AG04450 (cell line): ENCODE measurements at regions not wholly inside any gene's neighbourhood (a gene's known extent, or its start where the extent isn't known, plus 50 kb on each side); places are given as distances from the start of the nearest gene placed in this dataset.

Source experiments
- CTCF ChIA-PET: fragments of 300-600, 350-600 bp; formaldehyde crosslinking; extraction: SDS; loops from one replicate; lab custom pipeline; 2022; ENCODE audit warnings: antibody characterized with exemption, inconsistent platforms; lab: Charles Lee
- POLR2A ChIA-PET: fragments of 350-600 bp; formaldehyde crosslinking; extraction: SDS; loops from one replicate; lab custom pipeline; 2021; ENCODE audit warnings: antibody characterized with exemption, inconsistent platforms; lab: Yijun Ruan, JAX
- DNase-seq: peaks from one replicate; pipeline ENCODE4 v3.0.0-alpha.2; 2011; ENCODE audit warnings: low read depth, low spot score
- H3K27ac ChIP-seq: one replicate; pipeline ENCODE4 v1.5.1; 2012; ENCODE audit warnings: low read depth, low read length, control low read depth
- H3K27me3 ChIP-seq: one replicate; pipeline ENCODE4 v1.6.0; 2012; ENCODE audit warnings: low read length; ENCODE audit not compliant: control insufficient read depth, insufficient read depth
- H3K4me3 ChIP-seq: 2 replicates; pipeline ENCODE4 v1.5.1; 2011; ENCODE audit warnings: mild to moderate bottlenecking, low read depth, low read length, control low read depth
- H3K9me3 ChIP-seq: 2 replicates; pipeline ENCODE4 v1.5.1; 2012; ENCODE audit warnings: low read length; ENCODE audit not compliant: control insufficient read depth, insufficient read depth
- TF ChIP-seq, protein P1 (sequence below): IDR thresholded peaks from 2 replicates; pipeline ENCODE4 v1.5.1; 2011; ENCODE audit warnings: low read depth, low read length, control low read depth, inconsistent platforms

DNA sequence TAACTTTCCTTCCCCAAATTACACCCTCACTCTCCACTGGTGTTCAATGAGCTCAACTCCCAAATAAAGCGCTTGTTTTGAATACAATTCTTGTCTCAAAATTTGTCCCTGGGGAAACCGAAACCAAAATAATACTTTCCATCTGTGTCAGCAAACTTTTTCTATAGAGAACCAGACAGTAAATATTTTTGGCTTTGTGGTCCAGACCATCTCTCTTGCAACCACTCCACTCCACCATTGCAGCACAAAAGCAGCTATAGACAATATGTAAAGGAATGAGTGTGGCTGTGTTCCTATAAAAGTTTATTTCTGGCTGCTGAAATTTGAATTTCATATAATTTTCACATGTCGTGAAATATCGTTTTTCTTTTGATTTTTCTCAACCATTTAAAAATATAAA lies 84.6 kb upstream of the ERCC4 start:
- peaks cover 3% of the 10 kb centered on the region for H3K9me3 ChIP-seq
- no peak for DNase-seq
- TF ChIP-seq, protein P1, sequence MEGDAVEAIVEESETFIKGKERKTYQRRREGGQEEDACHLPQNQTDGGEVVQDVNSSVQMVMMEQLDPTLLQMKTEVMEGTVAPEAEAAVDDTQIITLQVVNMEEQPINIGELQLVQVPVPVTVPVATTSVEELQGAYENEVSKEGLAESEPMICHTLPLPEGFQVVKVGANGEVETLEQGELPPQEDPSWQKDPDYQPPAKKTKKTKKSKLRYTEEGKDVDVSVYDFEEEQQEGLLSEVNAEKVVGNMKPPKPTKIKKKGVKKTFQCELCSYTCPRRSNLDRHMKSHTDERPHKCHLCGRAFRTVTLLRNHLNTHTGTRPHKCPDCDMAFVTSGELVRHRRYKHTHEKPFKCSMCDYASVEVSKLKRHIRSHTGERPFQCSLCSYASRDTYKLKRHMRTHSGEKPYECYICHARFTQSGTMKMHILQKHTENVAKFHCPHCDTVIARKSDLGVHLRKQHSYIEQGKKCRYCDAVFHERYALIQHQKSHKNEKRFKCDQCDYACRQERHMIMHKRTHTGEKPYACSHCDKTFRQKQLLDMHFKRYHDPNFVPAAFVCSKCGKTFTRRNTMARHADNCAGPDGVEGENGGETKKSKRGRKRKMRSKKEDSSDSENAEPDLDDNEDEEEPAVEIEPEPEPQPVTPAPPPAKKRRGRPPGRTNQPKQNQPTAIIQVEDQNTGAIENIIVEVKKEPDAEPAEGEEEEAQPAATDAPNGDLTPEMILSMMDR, result no peak
- H3K27me3 ChIP-seq, result no peaks in the 10 kb centered on the region
- POLR2A ChIA-PET, result no interaction called here
- H3K4me3 ChIP-seq, result no peak overlapping the region
- CTCF ChIA-PET, result no interaction called here
- H3K27ac ChIP-seq, result no peak overlapping the region

DNA sequence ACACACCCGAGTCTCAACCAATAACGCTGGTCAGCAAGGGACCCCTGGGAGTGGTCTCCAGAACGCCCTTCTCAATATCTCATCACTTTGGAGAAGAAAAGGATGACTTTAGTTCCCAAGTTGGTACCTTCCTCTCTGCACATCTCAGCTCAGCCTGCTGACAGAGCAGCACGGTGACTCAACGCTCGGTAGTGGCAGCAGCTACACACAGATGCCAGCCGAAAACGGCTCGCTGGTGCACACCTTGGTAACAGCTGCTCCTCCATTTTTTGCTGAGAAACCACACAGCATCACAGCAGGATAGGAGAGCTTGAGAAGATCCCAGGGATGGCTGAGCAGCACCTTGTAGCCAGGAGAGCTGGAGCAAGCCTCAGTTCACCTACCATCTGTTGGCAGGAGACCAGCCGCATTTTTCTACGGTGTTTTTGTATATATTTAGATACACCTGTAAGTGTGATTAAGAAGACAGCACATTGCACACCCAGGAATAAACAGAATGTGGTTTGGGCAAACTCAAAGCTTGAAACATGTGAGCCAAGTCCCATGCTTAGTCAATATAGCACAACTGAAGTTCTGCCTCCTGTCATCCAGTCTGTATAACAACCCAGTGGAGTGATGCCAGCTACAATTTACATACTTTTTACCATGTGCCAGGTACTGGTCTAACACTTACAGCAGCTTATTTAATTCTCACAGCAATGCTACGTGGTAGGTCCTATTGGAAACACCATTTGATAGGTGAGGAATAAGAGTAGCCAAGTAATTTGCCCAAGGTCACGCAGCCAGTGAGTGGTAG lies 83.8 kb upstream of the ERCC4 start:
- DNase-seq, result no peak
- POLR2A ChIA-PET, result no interaction called here
- H3K27ac ChIP-seq, result no peak overlapping the region
- TF ChIP-seq, protein P1, result no peak
- no peaks in the 10 kb centered on the region for H3K27me3 ChIP-seq
- no peaks in the 10 kb centered on the region; the same call in 1 of the 2 replicates for H3K9me3 ChIP-seq
- CTCF ChIA-PET, result no interaction called here
- H3K4me3 ChIP-seq, result no peak overlapping the region

DNA sequence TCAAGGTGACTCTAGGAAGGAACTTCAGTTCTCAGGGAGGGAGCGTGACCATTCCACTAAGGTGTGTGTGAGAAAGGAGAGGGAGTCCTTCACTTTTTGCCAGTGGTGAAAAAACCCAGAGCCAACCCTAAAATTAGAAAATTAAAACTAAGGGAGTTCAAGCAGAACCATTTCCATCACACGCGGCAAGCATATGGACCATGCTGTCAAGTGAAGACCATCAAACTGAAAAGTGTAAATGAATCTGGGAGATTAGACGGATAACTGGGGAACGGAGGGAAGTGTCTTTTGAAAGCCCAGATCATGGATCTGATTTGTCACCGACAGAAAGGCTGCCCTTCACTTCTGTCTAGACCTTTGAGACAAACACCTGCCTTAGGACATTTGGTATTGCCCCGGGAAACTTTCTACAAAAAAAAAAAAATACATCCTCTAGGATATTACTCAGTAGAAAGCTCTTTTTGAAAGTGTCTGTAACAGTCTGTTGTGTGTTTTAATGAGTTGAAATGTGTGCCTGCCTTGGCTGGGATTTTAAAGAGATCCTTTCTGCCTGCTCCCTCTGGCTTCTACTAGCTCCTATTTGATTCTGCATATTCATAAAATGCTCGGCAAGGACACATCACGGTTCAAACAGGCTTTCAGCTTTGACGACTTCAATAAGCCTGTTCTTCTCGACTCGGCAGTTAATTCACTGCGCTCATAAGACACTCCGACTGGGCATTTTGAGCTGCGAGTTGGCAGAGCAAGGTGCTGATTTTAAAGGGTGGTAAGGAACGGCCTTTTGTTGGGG lies 81.4 kb upstream of the ERCC4 start:
- no peaks in the 10 kb centered on the region for H3K27me3 ChIP-seq
- CTCF ChIA-PET, result no interaction called here
- no peaks in the 10 kb centered on the region; the same call in 1 of the 2 replicates for H3K9me3 ChIP-seq
- no peak for DNase-seq
- POLR2A ChIA-PET, result no interaction called here
- no peak overlapping the region for H3K27ac ChIP-seq
- TF ChIP-seq, protein P1, result no peak
- no peak overlapping the region for H3K4me3 ChIP-seq

DNA sequence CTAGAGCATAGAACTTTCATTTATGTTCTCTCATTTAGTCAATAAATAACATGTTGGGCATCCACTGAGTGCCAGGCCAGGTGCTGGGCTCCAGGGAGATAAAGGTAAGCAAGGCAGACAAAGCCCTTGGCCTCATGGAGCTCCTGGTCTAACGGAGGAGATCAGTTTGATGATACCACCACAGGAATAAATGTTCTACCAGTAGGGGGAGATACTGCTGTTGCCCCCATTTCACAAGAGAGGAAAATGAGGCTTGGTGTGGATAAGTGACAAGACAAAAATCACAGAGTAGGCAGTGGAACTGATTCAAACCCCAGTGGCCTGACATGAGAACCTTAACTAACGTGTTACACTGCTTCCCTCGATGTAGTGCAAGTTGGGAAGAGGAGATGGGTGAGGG lies 80.4 kb upstream of the ERCC4 start:
- Histone ChIP-seq H3K9me3 (no peaks in the 10 kb centered on the region; the same call in 1 of the 2 replicates), H3K27me3 (no peaks in the 10 kb centered on the region), H3K4me3 (no peak overlapping the region), H3K27ac (no peak overlapping the region)
- no peak for DNase-seq
- POLR2A ChIA-PET, result no interaction called here
- CTCF ChIA-PET, result no interaction called here
- TF ChIP-seq, protein P1, result no peak

DNA sequence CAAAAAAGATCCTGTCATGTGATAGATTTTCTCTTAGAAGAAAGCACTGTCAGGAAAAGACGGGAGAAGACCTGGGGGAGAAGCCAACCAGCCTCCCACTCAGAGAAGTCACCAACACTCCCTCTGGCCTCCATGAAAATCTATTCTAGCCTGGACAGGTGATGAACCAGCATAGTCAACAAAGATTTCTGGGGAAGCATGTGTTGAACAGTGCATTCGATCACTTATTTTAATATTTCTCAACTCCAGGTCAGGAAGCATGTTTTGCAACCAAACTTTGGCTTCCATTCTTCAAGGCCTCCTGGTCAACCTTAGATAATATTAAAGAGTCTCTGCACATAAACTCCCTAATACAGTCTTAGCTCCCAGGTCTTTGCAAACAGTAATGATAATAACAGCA lies 74.7 kb upstream of the ERCC4 start:
- Histone ChIP-seq H3K4me3 (no peak overlapping the region), H3K9me3 (peaks cover 3% of the 10 kb centered on the region; the same call in 1 of the 2 replicates), H3K27me3 (no peaks in the 10 kb centered on the region), H3K27ac (no peak overlapping the region)
- ChIA-PET CTCF (no interaction called here), POLR2A (no interaction called here)
- DNase-seq, result no peak
- TF ChIP-seq, protein P1, result no peak
